ENCODE measurements at regions not wholly inside any gene's neighbourhood (a gene's known extent, or its start where the extent isn't known, plus 50 kb on each side); places are given as distances from the start of the nearest gene placed in this dataset.

- Histone ChIP-seq H3K36me3 (no peaks in the 10 kb centered on the region), H3K4me1 (ENCODE audit: control insufficient read depth in 1 of 2, low read depth in 2 of 2) (peaks cover 16 to 84% of the 10 kb centered on the region in 2 donors), H3K9me3 (no peaks in the 10 kb centered on the region), H3K27ac (peak overlapping the region; percentile 78 to 86), H3K27me3 (replicated peaks; ENCODE audit: insufficient read depth) (no peaks in the 10 kb centered on the region), H3K4me3 (no peak overlapping the region)
- no peak for ATAC-seq (ENCODE audit: insufficient number of reproducible peaks, low FRiP score, low read depth)
- TF ChIP-seq CTCF (IDR thresholded peaks at IDR 0.05), result no peak
- DNase-seq (ENCODE audit: low spot score), result no peak
Measured at GRCh38 chr2:19806591-19806990, 95.2 kb downstream of the TTC32 start.

- peaks cover 13 to 82% of the 10 kb centered on the region in 2 donors for H3K4me1 ChIP-seq (ENCODE audit: control insufficient read depth in 1 of 2, low read depth in 2 of 2)
- ATAC-seq (ENCODE audit: insufficient number of reproducible peaks, low FRiP score, low read depth), result no peak
- H3K27me3 ChIP-seq (replicated peaks; ENCODE audit: insufficient read depth), result no peaks in the 10 kb centered on the region
- DNase-seq (ENCODE audit: low spot score), result no peak
- no peak for TF ChIP-seq CTCF (IDR thresholded peaks at IDR 0.05)
- peak overlapping the region; percentile 78 to 86 for H3K27ac ChIP-seq
- H3K9me3 ChIP-seq, result no peaks in the 10 kb centered on the region
- no peaks in the 10 kb centered on the region for H3K36me3 ChIP-seq
- no peak overlapping the region for H3K4me3 ChIP-seq
Measured at GRCh38 chr2:19806131-19806530, 95.7 kb downstream of the TTC32 start.

GRCh38 chr2:19805266-19805665 is 96.5 kb downstream of the TTC32 start:
- H3K27ac ChIP-seq, result peak overlapping the region; percentile 78 to 86
- peaks cover 17 to 82% of the 10 kb centered on the region in 2 donors for H3K4me1 ChIP-seq (ENCODE audit: control insufficient read depth in 1 of 2, low read depth in 2 of 2)
- no peaks in the 10 kb centered on the region for H3K27me3 ChIP-seq (replicated peaks; ENCODE audit: insufficient read depth)
- H3K36me3 ChIP-seq, result no peaks in the 10 kb centered on the region
- no peak for TF ChIP-seq CTCF (IDR thresholded peaks at IDR 0.05)
- ATAC-seq (ENCODE audit: insufficient number of reproducible peaks, low FRiP score, low read depth) (no peak), DNase-seq (ENCODE audit: low spot score) (no peak)
- no peaks in the 10 kb centered on the region for H3K9me3 ChIP-seq
- H3K4me3 ChIP-seq, result no peak overlapping the region

- no peaks in the 10 kb centered on the region for H3K36me3 ChIP-seq
- peak overlapping the region; percentile 78 to 86 for H3K27ac ChIP-seq
- ATAC-seq (ENCODE audit: insufficient number of reproducible peaks, low FRiP score, low read depth) (no peak), DNase-seq (ENCODE audit: low spot score) (no peak)
- no peak for TF ChIP-seq CTCF (IDR thresholded peaks at IDR 0.05)
- no peaks in the 10 kb centered on the region for H3K9me3 ChIP-seq
- H3K4me3 ChIP-seq, result no peak overlapping the region
- H3K4me1 ChIP-seq (ENCODE audit: control insufficient read depth in 1 of 2, low read depth in 2 of 2), result peaks cover 17 to 85% of the 10 kb centered on the region in 2 donors
- H3K27me3 ChIP-seq (replicated peaks; ENCODE audit: insufficient read depth), result no peaks in the 10 kb centered on the region
Measured at GRCh38 chr2:19804639-19805260, 97.0 kb downstream of the TTC32 start.

- no peaks in the 10 kb centered on the region for H3K9me3 ChIP-seq
- no peak overlapping the region for H3K4me3 ChIP-seq
- H3K27ac ChIP-seq, result peak overlapping the region; percentile 78 to 86
- no peaks in the 10 kb centered on the region for H3K36me3 ChIP-seq
- no peak for DNase-seq (ENCODE audit: low spot score)
- no peak for TF ChIP-seq CTCF (IDR thresholded peaks at IDR 0.05)
- H3K4me1 ChIP-seq (ENCODE audit: control insufficient read depth in 1 of 2, low read depth in 2 of 2), result peaks cover 17 to 82% of the 10 kb centered on the region in 2 donors
- H3K27me3 ChIP-seq (replicated peaks; ENCODE audit: insufficient read depth), result no peaks in the 10 kb centered on the region
- ATAC-seq (ENCODE audit: insufficient number of reproducible peaks, low FRiP score, low read depth), result no peak
Measured at GRCh38 chr2:19802086-19802841, 99.5 kb downstream of the TTC32 start.

All from thoracic aorta (tissue), 2 donors.